ENCODE measurements at regions not wholly inside any gene's neighbourhood (a gene's known extent, or its start where the extent isn't known, plus 50 kb on each side); places are given as distances from the start of the nearest gene placed in this dataset.

GRCh38 chr5:51172903-51173626 lies 210.2 kb upstream of the ISL1 start:
- TF ChIP-seq CTCF (IDR thresholded peaks at IDR 0.05; ENCODE audit: borderline replicate concordance, extremely low read depth, low read length, poor library complexity, severe bottlenecking) (no peak), EZH2 (IDR thresholded peaks at IDR 0.05; ENCODE audit: borderline replicate concordance, low read depth, low read length, severe bottlenecking) (no peak)

All from DND-41 (cell line).